Nephron (organoid): ENCODE measurements at regions not wholly inside any gene's neighbourhood (a gene's known extent, or its start where the extent isn't known, plus 50 kb on each side); places are given as distances from the start of the nearest gene placed in this dataset.
"Not testable (repeated sequence)": the region's sequence is repeated elsewhere in the genome, so short reads cannot be mapped to it uniquely, and the experiment has no call there.

Experiments used
- H3K27ac Mint-ChIP-seq, 3 experiments: 2 replicates each; pipeline ENCODE4 v1.8.0; 2020; ENCODE audit warnings: mixed read lengths in 3 of 3, mild to moderate bottlenecking in 2 of 3, moderate library complexity in 1 of 3
- H3K27me3 Mint-ChIP-seq: 2 replicates; pipeline ENCODE4 v1.8.0; 2021; ENCODE audit warnings: low read depth, mild to moderate bottlenecking, moderate library complexity, mixed read lengths
- H3K36me3 Mint-ChIP-seq: 2 replicates; pipeline ENCODE4 v1.8.0; 2020; ENCODE audit warnings: low read depth, mixed read lengths
- H3K4me1 Mint-ChIP-seq: 2 replicates; pipeline ENCODE4 v1.8.0; 2020; ENCODE audit warnings: mixed read lengths
- H3K4me3 Mint-ChIP-seq, 3 experiments: 2 replicates each; pipeline ENCODE4 v1.8.0; 2020; ENCODE audit warnings: mild to moderate bottlenecking in 3 of 3, mixed read lengths in 3 of 3, moderate library complexity in 2 of 3
- H3K9me3 Mint-ChIP-seq: 2 replicates; pipeline ENCODE4 v1.8.0; 2020; ENCODE audit warnings: mixed read lengths
- TF ChIP-seq, protein P1 (sequence below), 3 experiments: fragments of 200-600 bp; sonication (generic); IDR thresholded peaks; one replicate each; pipeline ENCODE4 v1.5.0; 2021; ENCODE audit warnings: antibody characterized with exemption in 3 of 3; ENCODE audit not compliant: unreplicated experiment in 3 of 3

DNA sequence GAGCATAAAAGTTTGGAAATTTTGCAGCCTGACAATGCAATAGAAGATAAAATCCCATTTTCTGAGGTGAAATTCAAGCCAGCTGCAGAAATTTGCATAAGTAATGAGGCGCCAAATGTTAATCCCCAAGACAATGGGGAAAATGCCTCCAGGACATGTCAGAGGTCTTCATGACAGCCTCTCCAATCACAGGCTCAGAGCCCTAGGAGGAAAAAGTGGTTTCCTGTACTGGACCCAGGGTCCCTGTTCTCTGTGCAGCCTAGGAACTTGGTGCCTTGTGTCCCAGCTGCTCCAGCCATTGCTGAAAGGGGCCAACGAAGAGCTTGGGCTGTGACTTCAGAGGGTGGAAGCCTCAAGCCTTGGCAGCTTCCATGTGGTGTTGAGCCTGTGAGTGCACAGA is 1218.1 kb downstream of the GALC start:
- H3K27me3 Mint-ChIP-seq: no peaks in the 10 kb centered on the region
- no peak overlapping the region for H3K4me3 Mint-ChIP-seq
- no peaks in the 10 kb centered on the region for H3K36me3 Mint-ChIP-seq
- H3K9me3 Mint-ChIP-seq: peaks cover 13% of the 10 kb centered on the region
- H3K27ac Mint-ChIP-seq: peak overlapping the region in 2 of 3 experiments; percentile 47 to 79
- TF ChIP-seq, protein P1, sequence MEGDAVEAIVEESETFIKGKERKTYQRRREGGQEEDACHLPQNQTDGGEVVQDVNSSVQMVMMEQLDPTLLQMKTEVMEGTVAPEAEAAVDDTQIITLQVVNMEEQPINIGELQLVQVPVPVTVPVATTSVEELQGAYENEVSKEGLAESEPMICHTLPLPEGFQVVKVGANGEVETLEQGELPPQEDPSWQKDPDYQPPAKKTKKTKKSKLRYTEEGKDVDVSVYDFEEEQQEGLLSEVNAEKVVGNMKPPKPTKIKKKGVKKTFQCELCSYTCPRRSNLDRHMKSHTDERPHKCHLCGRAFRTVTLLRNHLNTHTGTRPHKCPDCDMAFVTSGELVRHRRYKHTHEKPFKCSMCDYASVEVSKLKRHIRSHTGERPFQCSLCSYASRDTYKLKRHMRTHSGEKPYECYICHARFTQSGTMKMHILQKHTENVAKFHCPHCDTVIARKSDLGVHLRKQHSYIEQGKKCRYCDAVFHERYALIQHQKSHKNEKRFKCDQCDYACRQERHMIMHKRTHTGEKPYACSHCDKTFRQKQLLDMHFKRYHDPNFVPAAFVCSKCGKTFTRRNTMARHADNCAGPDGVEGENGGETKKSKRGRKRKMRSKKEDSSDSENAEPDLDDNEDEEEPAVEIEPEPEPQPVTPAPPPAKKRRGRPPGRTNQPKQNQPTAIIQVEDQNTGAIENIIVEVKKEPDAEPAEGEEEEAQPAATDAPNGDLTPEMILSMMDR (IDR thresholded peaks at IDR 0.05; ENCODE audit: unreplicated experiment in 3 of 3): no peak
- peaks cover 16% of the 10 kb centered on the region for H3K4me1 Mint-ChIP-seq

DNA sequence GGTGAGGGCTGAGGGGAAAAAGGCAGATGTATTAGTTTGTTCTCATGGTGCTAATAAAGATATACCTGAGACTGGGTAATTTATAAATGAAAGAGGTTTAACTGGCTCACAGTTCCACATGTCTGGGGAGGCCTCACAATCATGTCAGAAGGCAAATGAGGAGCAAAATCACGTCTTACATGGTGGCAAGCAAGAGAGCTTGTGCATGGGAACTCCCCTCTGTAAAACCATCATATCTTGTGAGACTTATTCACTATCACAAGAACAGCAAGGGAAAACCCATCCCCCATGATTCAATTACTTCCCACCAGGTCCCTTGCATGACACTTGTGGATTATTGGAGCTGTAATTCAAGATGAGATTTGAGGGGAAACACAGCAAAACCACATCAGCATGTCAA is 1220.9 kb downstream of the GALC start:
- TF ChIP-seq, protein P1 (IDR thresholded peaks at IDR 0.05; ENCODE audit: unreplicated experiment in 3 of 3): no peak
- Mint-ChIP-seq H3K9me3 (peaks cover 10% of the 10 kb centered on the region), H3K36me3 (no peaks in the 10 kb centered on the region), H3K27me3 (no peaks in the 10 kb centered on the region), H3K27ac (peak overlapping the region in 2 of 3 experiments; percentile 14 to 30), H3K4me1 (peaks cover 4% of the 10 kb centered on the region), H3K4me3 (no peak overlapping the region)

DNA sequence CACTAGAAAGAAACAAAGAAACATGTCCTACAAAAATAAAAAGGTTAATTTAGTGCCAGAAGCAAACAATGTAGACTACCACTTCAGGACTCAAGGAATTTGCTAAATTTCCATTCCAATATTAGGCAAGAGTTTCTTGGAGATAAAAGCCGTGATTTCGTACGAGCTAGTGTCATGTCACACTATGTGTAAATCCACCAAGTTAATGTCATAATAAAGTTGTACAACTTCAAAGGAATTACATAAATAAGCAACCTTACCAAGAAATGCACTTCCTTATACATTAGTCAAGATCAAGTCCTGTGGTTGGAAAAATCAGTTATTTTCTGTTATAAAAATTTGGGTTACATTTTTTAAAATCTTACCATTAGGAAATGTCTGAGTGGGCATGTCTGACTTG is 1222.8 kb downstream of the GALC start:
- H3K4me3 Mint-ChIP-seq: no peak overlapping the region
- peaks cover 4% of the 10 kb centered on the region for H3K4me1 Mint-ChIP-seq
- no peaks in the 10 kb centered on the region for H3K36me3 Mint-ChIP-seq

DNA sequence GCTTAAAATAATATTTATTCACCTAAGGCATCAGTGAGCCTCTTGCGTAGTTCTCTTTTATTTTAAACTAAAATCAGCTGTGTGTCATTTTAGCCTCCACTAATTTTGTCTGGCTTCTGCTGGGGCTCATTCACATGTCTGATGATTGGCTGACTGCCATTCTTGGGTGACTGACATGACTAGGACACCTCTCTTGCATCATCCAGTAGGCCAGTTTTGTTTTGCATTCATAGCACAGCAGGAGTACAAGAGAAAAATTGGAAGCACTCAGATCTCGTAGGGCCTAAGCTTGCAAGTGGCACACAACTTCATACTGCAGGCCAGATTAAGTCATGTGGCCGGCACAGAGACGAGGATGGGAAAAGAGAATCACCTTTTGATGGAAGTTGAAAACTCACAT is 1226.5 kb downstream of the GALC start:
- Mint-ChIP-seq H3K27ac (no peak overlapping the region), H3K4me1 (no peaks in the 10 kb centered on the region), H3K9me3 (peaks cover 3% of the 10 kb centered on the region), H3K27me3 (no peaks in the 10 kb centered on the region), H3K36me3 (no peaks in the 10 kb centered on the region), H3K4me3 (no peak overlapping the region)
- TF ChIP-seq, protein P1 (IDR thresholded peaks at IDR 0.05; ENCODE audit: unreplicated experiment in 3 of 3): no peak

More for the DNA sequence above, 1222.8 kb downstream of the GALC start:
- H3K27me3 Mint-ChIP-seq: no peaks in the 10 kb centered on the region
- H3K9me3 Mint-ChIP-seq: peaks cover 7% of the 10 kb centered on the region
- TF ChIP-seq, protein P1 (IDR thresholded peaks at IDR 0.05; ENCODE audit: unreplicated experiment in 3 of 3): no peak
- no peak overlapping the region for H3K27ac Mint-ChIP-seq

DNA sequence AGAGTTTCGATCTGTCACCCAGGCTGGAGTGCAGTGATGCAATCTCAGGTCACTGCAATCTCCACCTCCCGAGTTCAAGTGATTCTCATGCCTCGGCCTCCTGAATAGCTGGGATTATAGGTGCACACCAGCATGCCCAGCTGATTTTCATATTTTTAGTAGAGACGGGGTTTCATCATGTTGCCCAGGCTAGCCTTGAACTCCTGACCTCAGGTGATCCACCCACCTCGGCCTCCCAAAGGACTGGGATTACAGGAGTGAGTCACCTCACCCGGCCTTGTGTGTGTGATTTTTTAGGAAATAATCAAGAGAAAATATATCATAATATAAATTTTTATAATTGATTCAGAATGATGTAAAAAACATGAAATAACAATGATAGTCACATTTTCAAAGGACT is 1231.4 kb downstream of the GALC start:
- H3K36me3 Mint-ChIP-seq: no peaks in the 10 kb centered on the region
- TF ChIP-seq, protein P1 (IDR thresholded peaks at IDR 0.05; ENCODE audit: unreplicated experiment in 3 of 3): no peak
- H3K27me3 Mint-ChIP-seq: no peaks in the 10 kb centered on the region
- H3K4me3 Mint-ChIP-seq: no peak overlapping the region
- peaks cover 3% of the 10 kb centered on the region for H3K9me3 Mint-ChIP-seq
- H3K27ac Mint-ChIP-seq: no peak overlapping the region
- H3K4me1 Mint-ChIP-seq: no peaks in the 10 kb centered on the region

DNA sequence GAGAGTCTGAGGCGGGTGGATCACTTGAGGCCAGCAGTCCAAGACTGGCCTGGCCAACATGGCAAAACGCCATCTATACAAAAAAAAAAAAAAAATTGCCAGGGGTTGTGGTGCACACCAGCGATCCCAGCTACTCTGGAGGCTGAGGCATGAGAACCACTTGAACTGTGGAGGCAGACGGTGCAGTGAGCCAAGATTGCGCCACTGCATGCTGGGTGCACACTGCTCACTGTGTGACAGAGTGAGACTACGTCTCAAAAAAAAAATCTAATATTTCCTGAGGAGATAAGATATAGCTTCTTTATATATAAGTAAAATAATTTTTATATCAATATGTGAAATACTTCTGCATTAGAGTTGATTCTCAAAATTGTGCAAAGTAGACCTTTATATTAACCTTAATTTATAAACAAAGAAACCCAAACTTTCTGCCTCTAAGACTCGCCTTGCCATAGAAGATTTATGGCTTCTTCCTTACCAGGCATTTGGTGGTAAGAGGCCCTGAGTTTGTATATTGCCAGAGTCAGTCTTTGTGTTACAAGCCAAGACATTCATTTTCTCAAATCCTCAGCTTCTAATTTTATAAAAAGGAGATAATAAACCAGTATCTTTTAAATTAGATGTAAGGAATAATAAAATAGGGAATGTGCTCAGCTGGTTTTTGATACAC is 1226.7 kb downstream of the FLRT2 start:
- H3K4me1 Mint-ChIP-seq: no peaks in the 10 kb centered on the region
- H3K36me3 Mint-ChIP-seq: no peaks in the 10 kb centered on the region
- no peak overlapping the region for H3K4me3 Mint-ChIP-seq
- TF ChIP-seq, protein P1 (IDR thresholded peaks at IDR 0.05; ENCODE audit: unreplicated experiment in 3 of 3): no peak
- peaks cover 28% of the 10 kb centered on the region for H3K9me3 Mint-ChIP-seq
- no peak overlapping the region for H3K27ac Mint-ChIP-seq
- no peaks in the 10 kb centered on the region for H3K27me3 Mint-ChIP-seq

DNA sequence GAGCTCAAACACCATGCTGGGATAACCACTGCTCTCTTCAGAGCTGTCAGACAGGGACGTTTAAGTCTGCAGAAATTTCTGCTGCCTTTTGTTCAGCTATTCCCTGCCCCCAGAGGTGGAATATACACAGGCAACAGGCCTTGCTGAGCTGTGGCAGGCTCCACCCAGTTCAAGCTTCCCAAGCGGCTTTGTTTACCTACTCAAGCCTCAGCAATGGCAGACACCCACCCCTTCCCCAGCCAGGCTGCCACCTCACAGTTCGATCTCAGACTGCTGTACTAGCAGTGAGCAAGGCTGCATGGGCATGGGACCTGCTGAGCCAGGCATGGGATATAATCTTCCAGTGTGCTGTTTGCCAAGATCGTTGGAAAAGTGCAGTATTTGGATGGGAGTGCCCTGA is 1220.5 kb downstream of the FLRT2 start:
- H3K4me1 Mint-ChIP-seq, H3K27ac Mint-ChIP-seq, H3K4me3 Mint-ChIP-seq, H3K36me3 Mint-ChIP-seq, H3K27me3 Mint-ChIP-seq: not testable (repeated sequence)
- peaks cover 72% of the 10 kb centered on the region for H3K9me3 Mint-ChIP-seq
